ENCODE measurements at regions not wholly inside any gene's neighbourhood (a gene's known extent, or its start where the extent isn't known, plus 50 kb on each side); places are given as distances from the start of the nearest gene placed in this dataset.

DNA sequence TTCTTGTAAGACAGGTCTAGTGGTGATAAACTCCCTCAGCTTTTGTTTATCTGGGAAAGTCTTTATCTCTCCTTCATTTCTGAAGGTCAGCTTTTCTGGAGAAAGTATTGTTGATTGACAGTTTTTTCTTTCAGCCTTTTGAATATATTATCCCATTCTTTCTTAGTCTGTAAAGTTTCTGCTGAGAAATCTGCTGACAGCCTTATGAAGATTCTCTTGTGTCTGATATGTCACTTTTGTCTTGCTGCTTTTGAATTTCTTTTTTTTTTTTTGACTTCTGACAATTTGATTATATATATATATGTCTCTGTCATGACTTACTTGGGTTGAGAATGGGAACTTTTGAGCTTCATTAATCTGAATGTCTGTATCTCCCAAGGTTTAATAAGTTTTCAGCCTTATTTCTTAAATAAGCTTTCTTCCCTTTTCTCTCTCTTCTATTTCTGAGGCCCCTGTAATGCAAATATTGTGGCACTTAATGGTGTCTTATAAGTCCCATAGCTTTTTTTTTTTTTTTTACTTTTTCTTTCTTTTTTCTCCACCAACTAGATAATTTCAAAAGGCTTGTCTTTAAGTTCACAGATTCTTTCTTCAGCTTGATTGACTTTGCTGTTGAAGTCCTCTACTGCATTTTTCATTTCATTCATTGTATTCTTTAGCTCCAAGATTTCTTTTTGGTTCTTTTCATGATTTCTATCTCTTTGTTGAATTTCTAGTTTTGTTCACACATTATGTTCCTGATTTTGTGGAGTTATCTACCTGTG lies 81.4 kb upstream of the IL6 start:
- H2AFZ ChIP-seq (ENCODE audit: low read depth): no peak overlapping the region
- ChIA-PET POLR2A (no interaction called here), CTCF (interaction anchor here (1.6 kb wide), 1 partner anchor 85 kb away, joined by 4 read pairs; no protein-coding TSS in a partner anchor)
- H3K9me2 ChIP-seq: no peaks in the 10 kb centered on the region
- H3K79me2 ChIP-seq (ENCODE audit: insufficient read depth): no peaks in the 10 kb centered on the region
- DNase-seq: no peak
- peaks cover 48% of the 10 kb centered on the region for H3K9me3 ChIP-seq
- H3K4me2 ChIP-seq: no peak overlapping the region
- no peaks in the 10 kb centered on the region for H4K20me1 ChIP-seq (ENCODE audit: insufficient read depth)
- no peak overlapping the region for H3K9ac ChIP-seq
- H3K27ac ChIP-seq (ENCODE audit: low read depth in 2 of 2, low read length in 1 of 2): no peak overlapping the region
- no peaks in the 10 kb centered on the region for H3K4me1 ChIP-seq (ENCODE audit: control insufficient read depth in 1 of 2, insufficient read depth in 2 of 2, low read depth in 1 of 2, low read length in 1 of 2)
- H3K36me3 ChIP-seq (replicated peaks in 1 of 2; ENCODE audit: control insufficient read depth in 1 of 2, insufficient read depth in 2 of 2, low read length in 1 of 2): peaks cover 0 to 12% of the 10 kb centered on the region in 2 experiments
- no peak overlapping the region for H3K4me3 ChIP-seq (ENCODE audit: low read depth in 2 of 2, low read length in 1 of 2)
- peaks cover 13% of the 10 kb centered on the region for H3F3A ChIP-seq (replicated peaks; ENCODE audit: insufficient read depth)
- TF ChIP-seq, protein P1, sequence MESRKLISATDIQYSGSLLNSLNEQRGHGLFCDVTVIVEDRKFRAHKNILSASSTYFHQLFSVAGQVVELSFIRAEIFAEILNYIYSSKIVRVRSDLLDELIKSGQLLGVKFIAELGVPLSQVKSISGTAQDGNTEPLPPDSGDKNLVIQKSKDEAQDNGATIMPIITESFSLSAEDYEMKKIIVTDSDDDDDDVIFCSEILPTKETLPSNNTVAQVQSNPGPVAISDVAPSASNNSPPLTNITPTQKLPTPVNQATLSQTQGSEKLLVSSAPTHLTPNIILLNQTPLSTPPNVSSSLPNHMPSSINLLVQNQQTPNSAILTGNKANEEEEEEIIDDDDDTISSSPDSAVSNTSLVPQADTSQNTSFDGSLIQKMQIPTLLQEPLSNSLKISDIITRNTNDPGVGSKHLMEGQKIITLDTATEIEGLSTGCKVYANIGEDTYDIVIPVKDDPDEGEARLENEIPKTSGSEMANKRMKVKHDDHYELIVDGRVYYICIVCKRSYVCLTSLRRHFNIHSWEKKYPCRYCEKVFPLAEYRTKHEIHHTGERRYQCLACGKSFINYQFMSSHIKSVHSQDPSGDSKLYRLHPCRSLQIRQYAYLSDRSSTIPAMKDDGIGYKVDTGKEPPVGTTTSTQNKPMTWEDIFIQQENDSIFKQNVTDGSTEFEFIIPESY (IDR thresholded peaks at IDR 0.05; ENCODE audit: borderline replicate concordance, low read depth): no peak
- TF ChIP-seq, protein P2, sequence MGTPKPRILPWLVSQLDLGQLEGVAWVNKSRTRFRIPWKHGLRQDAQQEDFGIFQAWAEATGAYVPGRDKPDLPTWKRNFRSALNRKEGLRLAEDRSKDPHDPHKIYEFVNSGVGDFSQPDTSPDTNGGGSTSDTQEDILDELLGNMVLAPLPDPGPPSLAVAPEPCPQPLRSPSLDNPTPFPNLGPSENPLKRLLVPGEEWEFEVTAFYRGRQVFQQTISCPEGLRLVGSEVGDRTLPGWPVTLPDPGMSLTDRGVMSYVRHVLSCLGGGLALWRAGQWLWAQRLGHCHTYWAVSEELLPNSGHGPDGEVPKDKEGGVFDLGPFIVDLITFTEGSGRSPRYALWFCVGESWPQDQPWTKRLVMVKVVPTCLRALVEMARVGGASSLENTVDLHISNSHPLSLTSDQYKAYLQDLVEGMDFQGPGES (IDR thresholded peaks at IDR 0.05; ENCODE audit: low read depth, low read length): no peak
- TF ChIP-seq, protein P3, sequence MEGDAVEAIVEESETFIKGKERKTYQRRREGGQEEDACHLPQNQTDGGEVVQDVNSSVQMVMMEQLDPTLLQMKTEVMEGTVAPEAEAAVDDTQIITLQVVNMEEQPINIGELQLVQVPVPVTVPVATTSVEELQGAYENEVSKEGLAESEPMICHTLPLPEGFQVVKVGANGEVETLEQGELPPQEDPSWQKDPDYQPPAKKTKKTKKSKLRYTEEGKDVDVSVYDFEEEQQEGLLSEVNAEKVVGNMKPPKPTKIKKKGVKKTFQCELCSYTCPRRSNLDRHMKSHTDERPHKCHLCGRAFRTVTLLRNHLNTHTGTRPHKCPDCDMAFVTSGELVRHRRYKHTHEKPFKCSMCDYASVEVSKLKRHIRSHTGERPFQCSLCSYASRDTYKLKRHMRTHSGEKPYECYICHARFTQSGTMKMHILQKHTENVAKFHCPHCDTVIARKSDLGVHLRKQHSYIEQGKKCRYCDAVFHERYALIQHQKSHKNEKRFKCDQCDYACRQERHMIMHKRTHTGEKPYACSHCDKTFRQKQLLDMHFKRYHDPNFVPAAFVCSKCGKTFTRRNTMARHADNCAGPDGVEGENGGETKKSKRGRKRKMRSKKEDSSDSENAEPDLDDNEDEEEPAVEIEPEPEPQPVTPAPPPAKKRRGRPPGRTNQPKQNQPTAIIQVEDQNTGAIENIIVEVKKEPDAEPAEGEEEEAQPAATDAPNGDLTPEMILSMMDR (IDR thresholded peaks at IDR 0.05): no peak
- TF ChIP-seq MXI1 (IDR thresholded peaks at IDR 0.05; ENCODE audit: low read depth, low read length) (no peak), EZH2phosphoT487 (IDR thresholded peaks at IDR 0.05; ENCODE audit: borderline replicate concordance, low read depth) (no peak), FOXM1 (IDR thresholded peaks at IDR 0.05; ENCODE audit: low read depth) (no peak), YY1 (IDR thresholded peaks at IDR 0.05; ENCODE audit: low read depth) (no peak), FOXJ3 (CRISPR knock-in tag; IDR thresholded peaks at IDR 0.05) (no peak), GABPA (IDR thresholded peaks at IDR 0.05; ENCODE audit: low read depth) (no peak)
- H3K27me3 ChIP-seq (ENCODE audit: insufficient read depth): no peaks in the 10 kb centered on the region

DNA sequence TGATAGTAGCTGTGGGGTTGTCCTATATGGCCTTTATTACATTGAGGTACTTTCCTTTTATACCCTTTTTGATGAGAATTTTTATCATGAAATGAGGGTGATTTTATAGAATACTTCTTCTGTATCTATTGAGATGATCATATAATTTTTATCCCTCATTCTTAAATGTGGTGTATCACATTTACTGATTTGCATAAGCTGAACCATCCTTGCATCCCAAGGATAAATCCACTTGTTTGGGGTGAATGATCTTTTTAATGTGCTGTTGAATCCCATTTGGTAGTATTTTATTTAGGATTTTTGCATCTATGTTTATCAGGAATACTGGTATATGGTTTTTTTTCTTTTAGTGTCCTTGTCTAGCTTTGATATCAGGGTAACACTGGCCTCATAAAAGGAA lies 84.5 kb upstream of the IL6 start:
- ChIA-PET POLR2A (no interaction called here), CTCF (no interaction called here)
- no peaks in the 10 kb centered on the region for H3K4me1 ChIP-seq (ENCODE audit: control insufficient read depth in 1 of 2, insufficient read depth in 2 of 2, low read depth in 1 of 2, low read length in 1 of 2)
- H3K27ac ChIP-seq (ENCODE audit: low read depth in 2 of 2, low read length in 1 of 2): no peak overlapping the region
- no peak overlapping the region for H3K9ac ChIP-seq
- H3K9me2 ChIP-seq: no peaks in the 10 kb centered on the region
- peaks cover 50% of the 10 kb centered on the region for H3K9me3 ChIP-seq
- H3K36me3 ChIP-seq (replicated peaks in 1 of 2; ENCODE audit: control insufficient read depth in 1 of 2, insufficient read depth in 2 of 2, low read length in 1 of 2): peaks cover 0 to 12% of the 10 kb centered on the region in 2 experiments
- no peak for DNase-seq
- H3K79me2 ChIP-seq (ENCODE audit: insufficient read depth): no peaks in the 10 kb centered on the region
- no peak overlapping the region for H3K4me3 ChIP-seq (ENCODE audit: low read depth in 2 of 2, low read length in 1 of 2)
- TF ChIP-seq FOXM1 (IDR thresholded peaks at IDR 0.05; ENCODE audit: low read depth): no peak
- TF ChIP-seq EZH2phosphoT487 (IDR thresholded peaks at IDR 0.05; ENCODE audit: borderline replicate concordance, low read depth): no peak
- TF ChIP-seq SIN3A (IDR thresholded peaks at IDR 0.05; ENCODE audit: borderline replicate concordance, low read depth, low read length): no peak
- H2AFZ ChIP-seq (ENCODE audit: low read depth): no peak overlapping the region
- no peaks in the 10 kb centered on the region for H4K20me1 ChIP-seq (ENCODE audit: insufficient read depth)
- H3F3A ChIP-seq (replicated peaks; ENCODE audit: insufficient read depth): peaks cover 13% of the 10 kb centered on the region
- no peak overlapping the region for H3K4me2 ChIP-seq
- no peaks in the 10 kb centered on the region for H3K27me3 ChIP-seq (ENCODE audit: insufficient read depth)

All from SK-N-SH (cell line).